ENCODE measurements at regions not wholly inside any gene's neighbourhood (a gene's known extent, or its start where the extent isn't known, plus 50 kb on each side); places are given as distances from the start of the nearest gene placed in this dataset.

- Histone ChIP-seq H3K4me3 (no peak overlapping the region), H3K9ac (ENCODE audit: insufficient read depth in 1 of 2, low read depth in 2 of 2, low read length in 2 of 2) (no peak overlapping the region), H3K27ac (ENCODE audit: extremely low read depth, low read depth, low read length) (no peak overlapping the region), H3K79me2 (ENCODE audit: control insufficient read depth, insufficient read depth, low read length) (no peaks in the 10 kb centered on the region), H4K20me1 (replicated peaks; ENCODE audit: control insufficient read depth, insufficient read depth, low read length) (no peaks in the 10 kb centered on the region), H3K9me1 (ENCODE audit: control insufficient read depth, insufficient read depth, low read length) (no peaks in the 10 kb centered on the region), H3K27me3 (ENCODE audit: control insufficient read depth in 2 of 2, insufficient read depth in 2 of 2, low read length in 2 of 2) (0 out of 5 replicates have a peak, but pooled peaks cover 0 to 3% of the 10 kb centered on the region in 2 experiments), H2AFZ (ENCODE audit: low read depth, low read length) (no peak overlapping the region), H3K36me3 (ENCODE audit: control insufficient read depth, insufficient read depth, low read length) (no peaks in the 10 kb centered on the region), H3K4me1 (replicated peaks in 1 of 2; ENCODE audit: control insufficient read depth in 2 of 2, insufficient read depth in 2 of 2, low read length in 2 of 2) (no peaks in the 10 kb centered on the region), H3K9me3 (replicated peaks; ENCODE audit: control insufficient read depth, insufficient read depth, low read depth, low read length) (no peaks in the 10 kb centered on the region), H3K4me2 (ENCODE audit: insufficient read depth, low read length) (no peak overlapping the region)
- no TSS peak for BruUV-seq (replicated peaks)
- ChIA-PET POLR2A (no interaction called here), CTCF (ENCODE audit: low intra/inter-chr PET ratio) (no interaction called here)
- ATAC-seq (no peak), DNase-seq (ENCODE audit: extremely low read depth in 1 of 4, low spot score in 3 of 4) (no peak), FAIRE-seq (no peak)
- 2% methylated on average over 11 of the region's 11 CpGs for WGBS (ENCODE audit: insufficient coverage, low coverage, missing lambda C conversion rate)
- peak; percentile 94 for TF ChIP-seq MAFK (IDR thresholded peaks at IDR 0.05; ENCODE audit: low read length)
- TF ChIP-seq RBM39 (optimal IDR thresholded peaks at IDR 0.05; ENCODE audit: low read depth, low read length), result no peak
- TF ChIP-seq FOXJ2 (tag; IDR thresholded peaks at IDR 0.05), result no peak
- no peak for TF ChIP-seq CHCHD3 (CRISPR knock-in tag; IDR thresholded peaks at IDR 0.05)
- peak; percentile 91 for TF ChIP-seq MAFF (IDR thresholded peaks at IDR 0.05; ENCODE audit: low read length)
- TF ChIP-seq ZFPM2 (CRISPR knock-in tag; IDR thresholded peaks at IDR 0.05), result no peak
- no peak for TF ChIP-seq CREBBP (IDR thresholded peaks at IDR 0.05; ENCODE audit: low read depth, low read length)
- TF ChIP-seq ZNF311 (CRISPR knock-in tag; IDR thresholded peaks at IDR 0.05), result no peak
- TF ChIP-seq ZNF561 (CRISPR knock-in tag; conservative IDR thresholded peaks at IDR 0.05), result no peak
- no peak for TF ChIP-seq ZNF143 (CRISPR knock-in tag; IDR thresholded peaks at IDR 0.05)
- TF ChIP-seq C11orf30 (IDR thresholded peaks at IDR 0.05; ENCODE audit: low read depth), result peak; percentile 86
- TF ChIP-seq ZNF316 (IDR thresholded peaks at IDR 0.05), result peak; percentile 88
- no peak for TF ChIP-seq NEUROD1 (IDR thresholded peaks at IDR 0.05; ENCODE audit: borderline replicate concordance, low read depth, low read length, partially characterized antibody)
- no peak for TF ChIP-seq MED1 (CRISPR knock-in tag; IDR thresholded peaks at IDR 0.05; ENCODE audit: borderline replicate concordance)
- TF ChIP-seq TBP (optimal IDR thresholded peaks at IDR 0.05; ENCODE audit: low read depth, low read length), result no peak
- TF ChIP-seq ZFP30 (CRISPR knock-in tag; IDR thresholded peaks at IDR 0.05; ENCODE audit: borderline replicate concordance), result no peak
- no peak for TF ChIP-seq NFATC3 (IDR thresholded peaks at IDR 0.05)
- no peak for TF ChIP-seq MBD1 (CRISPR knock-in tag; IDR thresholded peaks at IDR 0.05)
- TF ChIP-seq MAFG (tag; conservative IDR thresholded peaks at IDR 0.05), result peak; percentile 82
- no peak for TF ChIP-seq RBBP5 (IDR thresholded peaks at IDR 0.05; ENCODE audit: borderline replicate concordance, insufficient read depth, low read length, poor library complexity, severe bottlenecking)
- no peak for TF ChIP-seq NR3C1 (CRISPR knock-in tag; IDR thresholded peaks at IDR 0.05)
- TF ChIP-seq SRSF9 (IDR thresholded peaks at IDR 0.05; ENCODE audit: borderline replicate concordance, low read depth, low read length), result no peak
- no peak for TF ChIP-seq XRCC5 (IDR thresholded peaks at IDR 0.05; ENCODE audit: low read depth, low read length)
- TF ChIP-seq ZBTB12 (CRISPR knock-in tag; IDR thresholded peaks at IDR 0.05), result no peak
- in situ Hi-C loops (cut with MboI) (no loop called here), intact Hi-C loops (cut with micrococcal nuclease) (no loop called here)
Measured at GRCh38 chr5:17359451-17360011, 138.5 kb upstream of the TAF11L2 start.

Measured in K562 (cell line).